ENCODE measurements at regions not wholly inside any gene's neighbourhood (a gene's known extent, or its start where the extent isn't known, plus 50 kb on each side); places are given as distances from the start of the nearest gene placed in this dataset.

DNA sequence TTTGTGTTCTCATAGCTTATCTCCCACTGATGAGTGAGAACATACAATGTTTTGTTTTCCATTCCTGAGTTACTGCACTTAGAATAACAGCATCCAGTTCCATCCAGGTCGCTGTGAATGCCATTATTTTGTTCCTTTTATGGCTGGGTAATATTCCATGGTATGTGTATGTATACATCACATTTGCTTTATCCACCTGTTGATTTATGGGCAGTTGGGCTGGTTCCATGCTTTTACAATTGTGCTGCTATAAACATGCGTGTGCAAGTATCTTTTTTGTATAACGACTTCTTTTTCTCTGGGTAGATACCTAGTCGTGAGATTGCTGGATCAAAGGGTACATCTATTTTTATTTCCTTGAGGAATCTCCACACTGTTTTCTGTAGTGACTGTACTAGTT is 74.8 kb downstream of the ZNF280B start:
- no peak for FAIRE-seq
- DNase-seq (ENCODE audit: low spot score): no peak
